HepG2 (cell line): ENCODE measurements at regions not wholly inside any gene's neighbourhood (a gene's known extent, or its start where the extent isn't known, plus 50 kb on each side); places are given as distances from the start of the nearest gene placed in this dataset.

Experiments
- ATAC-seq: fragments of 200-7000 bp; cut with Tn5 transposase; 3 replicates; pipeline ENCODE4 v1.9.1; 2020; ENCODE audit warnings: mild to moderate bottlenecking, moderate library complexity
- BruUV-seq: library from RNA; stranded (reverse); fragments of 400-500 nt; replicated peaks from 2 replicates; lab custom pipeline; 2021; lab: Mats Ljungman, UMichigan
- CTCF ChIA-PET: fragments of 300-600 bp; formaldehyde crosslinking; extraction: SDS; loops from one replicate; lab custom pipeline; 2021; ENCODE audit warnings: low total read pairs, inconsistent platforms, low intra/inter-chr PET ratio; lab: Yijun Ruan, JAX
- POLR2A ChIA-PET: fragments of 350-600 bp; sonication (Branson Sonifier 250); formaldehyde crosslinking; loops from one replicate; lab custom pipeline; 2020; ENCODE audit warnings: antibody characterized with exemption, inconsistent platforms; lab: Yijun Ruan, JAX
- DNase-seq: peaks from one replicate; pipeline ENCODE4 v3.0.0-alpha.2; 2015; ENCODE audit warnings: low spot score
- FAIRE-seq: peaks from 3 replicates; lab custom pipeline; 2011; peaks lifted over from hg19 to GRCh38; lab: Jason Lieb, UNC
- H2AFZ ChIP-seq: one replicate; pipeline ENCODE4 v1.6.1; 2011; ENCODE audit warnings: low read length, inconsistent platforms
- H3K27ac ChIP-seq: fragments of 300-600 bp; 3 replicates; pipeline ENCODE4 v1.8.0; 2011; ENCODE audit warnings: mixed run types, mild to moderate bottlenecking, mixed read lengths, low read length, inconsistent platforms; ENCODE audit not compliant: insufficient read depth; ENCODE audit errors: extremely low read length
- H3K27me3 ChIP-seq, 2 experiments: fragments of 200-600 bp in 1 of 2; 2 replicates in 1 of 2; 3 replicates in 1 of 2; pipeline versions ENCODE4 v1.6.0 to v1.8.0; 2011; ENCODE audit warnings: low read length in 2 of 2, mild to moderate bottlenecking in 2 of 2, moderate library complexity in 2 of 2, inconsistent platforms in 1 of 2; ENCODE audit not compliant: insufficient read depth in 2 of 2, control insufficient read depth in 1 of 2
- H3K36me3 ChIP-seq, 2 experiments: fragments of 200-600 bp in 1 of 2; replicated peaks in 1 of 2; 2 replicates in 1 of 2; 3 replicates in 1 of 2; pipeline versions ENCODE4 v1.5.1 to v1.8.0; 2011; ENCODE audit warnings: low read length in 2 of 2, inconsistent platforms in 1 of 2; ENCODE audit not compliant: insufficient read depth in 2 of 2, control insufficient read depth in 1 of 2
- H3K4me1 ChIP-seq: 2 replicates; pipeline ENCODE4 v1.5.1; 2012; ENCODE audit warnings: low read length, inconsistent platforms; ENCODE audit not compliant: insufficient read depth
- H3K4me2 ChIP-seq: 2 replicates; pipeline ENCODE4 v1.6.0; 2011; ENCODE audit warnings: low read depth, low read length, inconsistent platforms
- H3K4me3 ChIP-seq, 3 experiments: fragments of 200-600 bp in 1 of 3; sonication (generic), shearing (Covaris generic) in 1 of 3; replicated peaks in 1 of 3; 2 replicates each; pipeline ENCODE4 v1.5.1; 2011 to 2016; ENCODE audit warnings: low read length in 3 of 3, inconsistent platforms in 2 of 3, low read depth in 2 of 3, mild to moderate bottlenecking in 2 of 3, control low read depth in 1 of 3, mixed read lengths in 1 of 3; ENCODE audit not compliant: insufficient read depth in 1 of 3
- H3K79me2 ChIP-seq: one replicate; pipeline ENCODE4 v1.6.1; 2011; ENCODE audit warnings: low read length, inconsistent platforms; ENCODE audit not compliant: insufficient read depth
- H3K9ac ChIP-seq: 2 replicates; pipeline ENCODE4 v1.6.0; 2011; ENCODE audit warnings: mild to moderate bottlenecking, low read depth, low read length, inconsistent platforms; ENCODE audit not compliant: insufficient read depth
- H3K9me3 ChIP-seq: 2 replicates; pipeline ENCODE4 v1.5.1; 2012; ENCODE audit warnings: mild to moderate bottlenecking, low read length
- H4K20me1 ChIP-seq: 2 replicates; pipeline ENCODE4 v1.6.0; 2011; ENCODE audit warnings: inconsistent platforms, mild to moderate bottlenecking, low read length, moderate library complexity; ENCODE audit not compliant: insufficient read depth
- CTCF ChIP-seq: sonication (generic); formaldehyde crosslinking; IDR thresholded peaks from 2 replicates; pipeline ENCODE4 v1.5.0; 2020; ENCODE audit warnings: mild to moderate bottlenecking, missing genetic modification reagents, moderate library complexity
- IRF1 ChIP-seq: sonication (generic); formaldehyde crosslinking; IDR thresholded peaks from 2 replicates; pipeline ENCODE4 v1.4.0; 2020; ENCODE audit warnings: low read depth, mild to moderate bottlenecking, missing genetic modification reagents
- STAG1 ChIP-seq: sonication (generic); formaldehyde crosslinking; IDR thresholded peaks from 2 replicates; pipeline ENCODE4 v1.4.0; 2020; ENCODE audit warnings: missing genetic modification reagents
- TAF1 ChIP-seq: sonication (generic); formaldehyde crosslinking; IDR thresholded peaks from 2 replicates; pipeline ENCODE4 v1.4.0; 2020; ENCODE audit warnings: missing genetic modification reagents
- ZBTB44 ChIP-seq: sonication (generic); formaldehyde crosslinking; IDR thresholded peaks from 2 replicates; pipeline ENCODE4 v1.4.0; 2020; ENCODE audit warnings: missing genetic modification reagents
- ZNF331 ChIP-seq: sonication (generic); formaldehyde crosslinking; IDR thresholded peaks from 2 replicates; pipeline ENCODE4 v1.4.0; 2020; ENCODE audit warnings: missing genetic modification reagents
- ZNF562 ChIP-seq: sonication (generic); formaldehyde crosslinking; IDR thresholded peaks from 2 replicates; pipeline ENCODE4 v1.8.0; 2022; ENCODE audit warnings: missing genetic modification reagents, borderline replicate concordance
- ZNF629 ChIP-seq: sonication (generic); formaldehyde crosslinking; conservative IDR thresholded peaks from 2 replicates; pipeline ENCODE4 v1.5.0; 2020; ENCODE audit warnings: missing genetic modification reagents
- WGBS: methylation state at CpG from one replicate; pipeline ENCODE4 v1.1.6; 2017; ENCODE audit warnings: low lambda C conversion rate; 5-methylcytosine and 5-hydroxymethylcytosine counted together
- in situ Hi-C: cut with HindIII; loops from 2 replicates; pipeline ENCODE4 v1.10.0; 2017; ENCODE audit warnings: low pct_unique_long_range_greater_than_20kb; ENCODE audit not compliant: extremely low pct_ligation_motif_present
- intact Hi-C: fragments of 100-400 bp; cut with micrococcal nuclease; formaldehyde crosslinking; loops from one replicate; pipeline ENCODE4 v1.10.0; 2022; ENCODE audit not compliant: unreplicated experiment

- no peaks in the 10 kb centered on the region for H3K36me3 ChIP-seq
- WGBS = 32% methylated on average over 10 of the region's 10 CpGs
- H3K4me2 ChIP-seq = no peak overlapping the region
- H3K27ac ChIP-seq = no peak overlapping the region
- H2AFZ ChIP-seq = no peak overlapping the region
- no peak for FAIRE-seq
- DNase-seq = no peak
- peaks cover 0 to 9% of the 10 kb centered on the region in 2 experiments; a peak in 1 of 5 replicates for H3K27me3 ChIP-seq
- H3K79me2 ChIP-seq = no peaks in the 10 kb centered on the region
- TF ChIP-seq CTCF (CRISPR knock-in tag) (peak; percentile 35; the same call in 1 of the 2 replicates), STAG1 (peak; percentile 51), ZNF562 (CRISPR knock-in tag) (no peak), TAF1 (no peak), ZNF331 (no peak), IRF1 (no peak)
- in situ Hi-C loops (no loop called here), intact Hi-C loops (no loop called here)
- BruUV-seq = no TSS peak
- ATAC-seq = peak; percentile 75
- no peak overlapping the region for H3K9ac ChIP-seq
- ChIA-PET CTCF (no interaction called here), POLR2A (no interaction called here)
- no peaks in the 10 kb centered on the region for H3K9me3 ChIP-seq
- no peak overlapping the region for H3K4me3 ChIP-seq
- no peaks in the 10 kb centered on the region for H3K4me1 ChIP-seq
- no peaks in the 10 kb centered on the region for H4K20me1 ChIP-seq
These were observed 164.7 kb upstream of the KLF6 start for GRCh38 chr10:3949711-3950110.

- in situ Hi-C loops (no loop called here), intact Hi-C loops (no loop called here)
- no peaks in the 10 kb centered on the region for H3K36me3 ChIP-seq
- H4K20me1 ChIP-seq = no peaks in the 10 kb centered on the region
- H3K4me1 ChIP-seq = no peaks in the 10 kb centered on the region
- no peak overlapping the region for H3K4me2 ChIP-seq
- ChIA-PET POLR2A (no interaction called here), CTCF (no interaction called here)
- H3K79me2 ChIP-seq = no peaks in the 10 kb centered on the region
- BruUV-seq = no TSS peak
- no peak for FAIRE-seq
- H3K9me3 ChIP-seq = no peaks in the 10 kb centered on the region
- no peak overlapping the region for H3K27ac ChIP-seq
- 30% methylated on average over 9 of the region's 9 CpGs for WGBS
- TF ChIP-seq ZNF629 (CRISPR knock-in tag) = 0 out of 2 replicates have a peak, but pooled peaks have one; percentile 12
- TF ChIP-seq ZBTB44 = no peak
- TF ChIP-seq, all 625 proteins: peak for 1
- H3K27me3 ChIP-seq = peaks cover 0 to 12% of the 10 kb centered on the region in 2 experiments; a peak in 1 of 5 replicates
- no peak overlapping the region for H2AFZ ChIP-seq
- DNase-seq (no peak), ATAC-seq (no peak)
- H3K4me3 ChIP-seq = no peak overlapping the region
- H3K9ac ChIP-seq = no peak overlapping the region
These were observed 163.8 kb upstream of the KLF6 start for GRCh38 chr10:3948843-3949242.
